BLaER1 treated with 17β-estradiol and CSF1 and Interleukin-3, amounts not matched to agents 10 nM and 100 nM (cell line): ENCODE measurements at regions not wholly inside any gene's neighbourhood (a gene's known extent, or its start where the extent isn't known, plus 50 kb on each side); places are given as distances from the start of the nearest gene placed in this dataset.

Source experiments
- H3K27ac ChIP-seq, 11 experiments: shearing (Covaris generic); formaldehyde crosslinking; 2 replicates each; pipeline ENCODE4 v1.8.1; 2022
- H3K27me3 ChIP-seq, 11 experiments: shearing (Covaris generic); formaldehyde crosslinking; 2 replicates each; pipeline ENCODE4 v1.8.1; 2022
- H3K36me3 ChIP-seq, 11 experiments: shearing (Covaris generic); formaldehyde crosslinking; 2 replicates each; pipeline ENCODE4 v1.8.1; 2022
- H3K4me1 ChIP-seq, 10 experiments: shearing (Covaris generic); formaldehyde crosslinking; 2 replicates each; pipeline ENCODE4 v1.8.1; 2022
- H3K4me2 ChIP-seq, 11 experiments: shearing (Covaris generic); formaldehyde crosslinking; 2 replicates each; pipeline ENCODE4 v1.8.1; 2022
- H3K4me3 ChIP-seq, 10 experiments: shearing (Covaris generic); formaldehyde crosslinking; 2 replicates each; pipeline ENCODE4 v1.8.1; 2022
- H3K9ac ChIP-seq, 11 experiments: shearing (Covaris generic); formaldehyde crosslinking; 2 replicates each; pipeline ENCODE4 v1.8.1; 2022
- H3K9me3 ChIP-seq, 11 experiments: shearing (Covaris generic); formaldehyde crosslinking; replicated peaks in 1 of 11; 2 replicates each; pipeline ENCODE4 v1.8.1; 2022
- H4K20me1 ChIP-seq, 11 experiments: shearing (Covaris generic); formaldehyde crosslinking; 2 replicates each; pipeline ENCODE4 v1.8.1; 2022
- Cebpa-rat ChIP-seq, 11 experiments: shearing (Covaris generic); IDR thresholded peaks; 2 replicates each; pipeline ENCODE4 v1.8.1; 2022

DNA sequence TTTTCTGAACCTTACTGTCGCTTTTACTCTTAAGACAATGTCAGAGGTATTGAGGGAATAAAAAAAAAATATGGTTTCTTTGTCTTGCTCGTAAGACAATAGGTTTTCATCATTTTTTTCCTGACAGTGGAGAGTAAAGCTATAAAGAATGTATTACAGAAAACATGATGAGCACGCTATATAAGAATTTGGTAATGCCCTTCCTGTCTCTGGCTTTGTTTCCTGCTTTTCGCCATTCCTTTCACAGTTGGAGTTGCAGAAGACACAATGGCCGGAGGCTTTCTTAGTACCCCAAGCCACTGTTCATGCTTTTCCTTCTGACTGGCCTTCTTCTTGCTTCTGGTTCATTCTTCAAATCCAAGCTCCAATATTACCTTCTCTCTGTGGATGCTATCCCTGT lies 101.0 kb upstream of the DACH1 start:
- TF ChIP-seq Cebpa-rat (IDR thresholded peaks at IDR 0.05): no peak
- no peaks in the 10 kb centered on the region for H3K4me1 ChIP-seq
- no peak overlapping the region for H3K4me2 ChIP-seq

DNA sequence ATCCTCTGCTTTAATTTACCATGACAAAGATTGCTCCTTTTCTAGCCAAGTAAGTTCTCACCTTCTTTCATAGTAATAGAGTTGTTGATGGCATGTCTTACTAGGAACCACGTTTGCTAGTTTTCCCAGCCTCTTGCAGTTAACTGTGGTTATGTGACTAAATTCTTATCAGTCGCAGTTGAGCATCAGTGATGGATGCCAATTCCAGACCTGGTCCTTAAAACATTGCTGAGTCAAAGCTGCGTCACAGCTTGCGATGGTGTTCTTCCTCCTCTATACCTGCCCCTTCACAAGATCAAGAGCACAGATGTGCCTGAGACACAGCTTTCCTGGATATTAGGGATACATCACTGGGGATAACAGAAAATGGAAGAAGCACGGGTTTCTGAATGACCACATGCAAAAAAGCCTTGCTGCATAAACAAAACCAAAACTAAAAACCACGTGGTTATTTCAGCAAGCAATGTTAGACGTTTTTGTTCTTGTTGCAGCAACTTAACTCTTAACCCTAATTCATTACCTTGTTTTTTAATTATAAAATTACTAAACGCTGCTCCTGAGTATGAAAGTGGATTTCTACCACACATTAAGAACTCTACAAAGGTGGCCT lies 97.6 kb upstream of the DACH1 start:
- Histone ChIP-seq H3K9me3 (no peaks in the 10 kb centered on the region), H4K20me1 (no peaks in the 10 kb centered on the region), H3K27ac (no peak overlapping the region), H3K4me3 (no peak overlapping the region), H3K4me1 (no peaks in the 10 kb centered on the region), H3K4me2 (peak overlapping the region in 6 of 11 experiments; percentile 3 to 46 (median 32); a peak in 5 of 22 replicates), H3K9ac (no peak overlapping the region), H3K27me3 (no peaks in the 10 kb centered on the region), H3K36me3 (no peaks in the 10 kb centered on the region)
- no peak for TF ChIP-seq Cebpa-rat (IDR thresholded peaks at IDR 0.05)

More for the DNA sequence above, 101.0 kb upstream of the DACH1 start:
- no peaks in the 10 kb centered on the region for H3K27me3 ChIP-seq
- H3K9ac ChIP-seq: no peak overlapping the region
- no peak overlapping the region for H3K4me3 ChIP-seq
- H3K36me3 ChIP-seq: no peaks in the 10 kb centered on the region
- no peak overlapping the region for H3K27ac ChIP-seq
- no peaks in the 10 kb centered on the region for H3K9me3 ChIP-seq
- no peaks in the 10 kb centered on the region for H4K20me1 ChIP-seq

DNA sequence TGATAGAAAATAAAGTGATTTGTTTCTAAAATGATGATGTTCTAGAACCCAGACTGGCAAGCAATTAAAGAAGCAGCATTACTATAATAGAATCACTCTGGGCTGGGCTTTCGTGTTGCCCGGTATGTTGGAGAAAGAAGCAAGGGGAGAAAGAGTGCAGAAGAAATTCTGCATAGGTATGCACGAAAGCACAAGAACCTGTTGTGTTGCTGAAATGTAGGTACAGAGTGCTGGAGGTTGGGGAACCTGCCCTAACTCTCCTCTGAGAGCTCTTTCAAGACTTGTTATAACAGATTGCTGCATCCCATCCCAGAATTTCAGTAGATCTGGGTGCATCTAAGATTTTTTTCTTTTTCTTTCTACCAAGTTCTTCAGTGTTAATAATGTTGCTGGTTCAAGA lies 95.7 kb upstream of the DACH1 start:
- no peak overlapping the region for H3K27ac ChIP-seq
- no peak overlapping the region for H3K9ac ChIP-seq
- H3K4me3 ChIP-seq: no peak overlapping the region
- H3K27me3 ChIP-seq: no peaks in the 10 kb centered on the region
- TF ChIP-seq Cebpa-rat (IDR thresholded peaks at IDR 0.05): no peak
- H3K9me3 ChIP-seq: no peaks in the 10 kb centered on the region
- no peaks in the 10 kb centered on the region for H3K36me3 ChIP-seq
- no peaks in the 10 kb centered on the region for H4K20me1 ChIP-seq
- H3K4me2 ChIP-seq: no peak overlapping the region
- no peaks in the 10 kb centered on the region for H3K4me1 ChIP-seq

DNA sequence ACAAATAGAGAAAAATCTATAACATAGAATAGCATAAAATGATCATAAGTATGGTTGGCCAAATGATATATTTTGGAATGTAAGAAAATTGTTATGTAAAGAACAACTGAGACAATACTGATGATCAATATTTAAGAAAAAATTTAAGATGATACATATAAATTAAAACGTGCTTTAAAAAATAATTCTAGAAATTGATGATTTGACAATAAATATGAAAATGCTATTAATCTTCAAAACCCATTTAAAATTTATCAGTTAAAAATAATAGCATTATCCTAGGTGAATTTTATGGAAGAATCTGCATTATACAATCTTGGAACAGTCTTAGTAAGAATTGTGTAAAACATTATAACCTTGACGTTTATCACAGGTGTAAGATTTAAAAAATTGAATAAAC lies 95.1 kb upstream of the DACH1 start:
- no peaks in the 10 kb centered on the region for H3K4me1 ChIP-seq
- H3K27ac ChIP-seq: no peak overlapping the region
- H3K9ac ChIP-seq: no peak overlapping the region
- no peaks in the 10 kb centered on the region for H4K20me1 ChIP-seq
- TF ChIP-seq Cebpa-rat (IDR thresholded peaks at IDR 0.05): no peak
- H3K4me2 ChIP-seq: no peak overlapping the region
- H3K36me3 ChIP-seq: no peaks in the 10 kb centered on the region
- no peaks in the 10 kb centered on the region for H3K9me3 ChIP-seq
- H3K27me3 ChIP-seq: no peaks in the 10 kb centered on the region
- H3K4me3 ChIP-seq: no peak overlapping the region

DNA sequence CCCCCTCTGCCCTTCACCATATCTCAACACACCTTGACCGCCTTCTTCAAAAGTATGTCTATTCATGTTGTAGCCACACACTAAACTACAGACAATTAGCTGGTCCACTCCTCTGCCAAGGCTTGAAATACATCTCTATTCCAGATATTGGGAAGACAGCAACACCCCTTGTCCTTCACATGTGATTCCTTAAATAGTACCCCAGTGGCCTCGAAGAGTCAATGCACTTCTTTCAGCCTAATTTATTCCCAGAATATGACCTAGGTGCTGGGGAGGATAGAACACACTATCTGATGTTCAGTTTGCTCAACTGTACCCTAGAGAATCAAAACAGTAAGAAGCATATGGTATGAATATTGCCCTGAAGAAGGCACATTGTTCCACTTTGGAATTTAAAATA lies 82.4 kb upstream of the DACH1 start:
- no peaks in the 10 kb centered on the region for H3K9me3 ChIP-seq
- H3K36me3 ChIP-seq: no peaks in the 10 kb centered on the region
- H4K20me1 ChIP-seq: no peaks in the 10 kb centered on the region
- no peaks in the 10 kb centered on the region for H3K4me1 ChIP-seq
- no peaks in the 10 kb centered on the region for H3K27me3 ChIP-seq
- no peak overlapping the region for H3K9ac ChIP-seq
- H3K4me3 ChIP-seq: no peak overlapping the region
- no peak overlapping the region for H3K4me2 ChIP-seq
- no peak for TF ChIP-seq Cebpa-rat (IDR thresholded peaks at IDR 0.05)
- H3K27ac ChIP-seq: no peak overlapping the region

DNA sequence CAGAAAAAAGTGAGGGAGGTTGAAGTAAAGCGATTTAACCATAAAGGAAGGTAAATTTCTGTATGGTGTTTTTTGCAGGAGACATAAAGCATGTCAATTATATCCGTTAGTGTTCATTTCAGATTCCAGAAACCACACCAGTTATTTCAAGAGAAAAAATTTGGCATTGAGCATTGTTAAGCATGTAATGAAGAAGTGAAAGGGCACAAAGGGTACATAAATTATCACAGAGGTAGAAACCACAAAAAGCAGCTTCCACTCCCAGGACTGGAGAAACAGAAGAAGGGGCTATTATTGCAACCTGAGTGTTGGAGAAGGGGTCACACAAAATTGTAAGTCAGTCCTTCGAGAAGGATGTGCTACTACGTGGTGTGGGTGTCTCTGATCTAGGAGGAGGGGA lies 72.2 kb upstream of the DACH1 start:
- H3K4me2 ChIP-seq: no peak overlapping the region
- TF ChIP-seq Cebpa-rat (IDR thresholded peaks at IDR 0.05): no peak
- no peak overlapping the region for H3K4me3 ChIP-seq
- no peaks in the 10 kb centered on the region for H3K9me3 ChIP-seq
- H3K27me3 ChIP-seq: no peaks in the 10 kb centered on the region
- H3K4me1 ChIP-seq: no peaks in the 10 kb centered on the region
- H3K36me3 ChIP-seq: no peaks in the 10 kb centered on the region
- no peak overlapping the region for H3K27ac ChIP-seq
- no peak overlapping the region for H3K9ac ChIP-seq
- no peaks in the 10 kb centered on the region for H4K20me1 ChIP-seq

DNA sequence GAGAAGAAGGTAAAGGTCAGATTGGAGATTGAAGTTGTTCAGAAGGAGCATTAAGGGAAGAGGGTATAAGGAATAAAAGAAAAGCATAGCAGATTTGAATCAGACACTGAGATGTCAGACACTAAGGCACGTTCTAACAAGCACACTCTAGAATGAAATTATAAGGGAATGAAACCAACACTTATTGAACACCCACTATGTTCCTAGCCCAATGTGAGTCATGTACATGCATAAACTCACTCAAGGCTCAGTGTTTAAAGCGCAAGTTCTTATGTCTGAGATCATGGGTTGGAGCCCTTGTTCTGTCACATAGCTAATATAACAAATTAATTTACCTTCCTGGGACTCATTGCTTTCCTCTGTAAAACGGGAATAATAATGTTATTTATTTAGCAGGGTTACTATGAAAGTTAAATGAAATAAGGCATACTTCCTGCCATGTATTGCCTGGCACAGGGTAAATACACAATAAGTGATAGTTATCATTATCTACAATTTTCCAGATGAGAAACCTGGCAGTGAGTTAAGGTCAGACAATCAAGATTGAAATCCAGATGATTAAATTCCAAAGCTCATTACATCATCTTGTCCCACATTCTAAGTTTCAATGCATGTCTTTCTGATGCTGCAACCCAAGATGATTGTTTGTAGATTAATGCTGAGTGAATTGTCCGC lies 68.3 kb upstream of the DACH1 start:
- Histone ChIP-seq H3K27me3 (no peaks in the 10 kb centered on the region), H3K36me3 (no peaks in the 10 kb centered on the region), H4K20me1 (no peaks in the 10 kb centered on the region), H3K4me1 (no peaks in the 10 kb centered on the region), H3K9ac (no peak overlapping the region), H3K9me3 (no peaks in the 10 kb centered on the region), H3K4me2 (no peak overlapping the region), H3K4me3 (no peak overlapping the region), H3K27ac (no peak overlapping the region)
- no peak for TF ChIP-seq Cebpa-rat (IDR thresholded peaks at IDR 0.05)

DNA sequence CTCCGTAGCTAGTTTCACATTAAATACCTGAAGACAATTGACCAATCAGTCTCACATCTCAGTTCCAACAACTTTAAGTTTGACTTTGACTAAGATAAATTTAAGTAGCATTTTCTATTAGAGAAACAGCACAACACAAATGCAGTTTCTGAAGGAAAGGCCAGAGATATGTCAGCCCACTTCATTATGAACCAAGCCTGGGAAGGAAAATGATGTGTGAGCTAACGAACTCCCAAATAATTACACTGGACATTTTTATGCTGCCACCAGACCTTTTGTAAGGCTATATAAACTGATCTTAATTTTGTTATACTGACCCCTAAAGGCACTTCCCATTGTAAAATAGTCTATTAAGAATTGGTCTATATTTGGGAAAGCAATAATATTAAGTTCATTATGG lies 57.9 kb upstream of the DACH1 start:
- Histone ChIP-seq H4K20me1 (no peaks in the 10 kb centered on the region), H3K4me1 (no peaks in the 10 kb centered on the region), H3K9me3 (no peaks in the 10 kb centered on the region), H3K27ac (no peak overlapping the region), H3K4me2 (no peak overlapping the region), H3K27me3 (no peaks in the 10 kb centered on the region), H3K36me3 (no peaks in the 10 kb centered on the region), H3K4me3 (no peak overlapping the region), H3K9ac (no peak overlapping the region)
- TF ChIP-seq Cebpa-rat (IDR thresholded peaks at IDR 0.05): no peak

DNA sequence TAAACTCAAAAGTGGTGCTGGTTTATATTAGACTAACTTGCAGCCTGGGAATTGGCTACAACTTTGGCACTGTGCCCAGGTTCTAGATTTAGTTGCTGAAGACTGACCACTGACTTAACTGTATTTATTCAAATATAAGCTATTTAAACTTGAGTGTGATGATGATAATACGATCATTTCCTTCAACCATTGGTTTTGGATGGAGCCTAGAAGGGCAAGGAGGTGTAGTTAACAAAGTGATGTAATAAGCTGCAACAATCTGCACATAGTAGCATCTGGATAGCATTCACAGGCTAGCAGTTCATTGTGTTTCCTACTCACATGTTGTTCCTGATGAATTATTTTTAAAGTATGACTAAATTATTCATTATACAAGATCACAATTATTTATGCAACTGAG lies 55.2 kb upstream of the DACH1 start:
- H4K20me1 ChIP-seq: no peaks in the 10 kb centered on the region
- TF ChIP-seq Cebpa-rat (IDR thresholded peaks at IDR 0.05): no peak

More for the DNA sequence above, 55.2 kb upstream of the DACH1 start:
- Histone ChIP-seq H3K4me3 (no peak overlapping the region), H3K27ac (no peak overlapping the region), H3K9me3 (no peaks in the 10 kb centered on the region), H3K4me2 (no peak overlapping the region), H3K27me3 (no peaks in the 10 kb centered on the region), H3K4me1 (no peaks in the 10 kb centered on the region), H3K9ac (no peak overlapping the region), H3K36me3 (no peaks in the 10 kb centered on the region)
